Smooth muscle cell (in vitro differentiated cells): ENCODE measurements at regions not wholly inside any gene's neighbourhood (a gene's known extent, or its start where the extent isn't known, plus 50 kb on each side); places are given as distances from the start of the nearest gene placed in this dataset.

Experiments used
- DNase-seq: peaks from one replicate; lab custom pipeline; 2025; ENCODE audit not compliant: unreplicated experiment; lab: John Stamatoyannopoulos, UW
- H2AFZ ChIP-seq: fragments of 200-600 bp; sonication (generic); 2 replicates; pipeline ENCODE4 v1.6.0; 2016; ENCODE audit warnings: antibody characterized with exemption, low read depth, mild to moderate bottlenecking
- H3F3A ChIP-seq: fragments of 200-600 bp; sonication (generic); 2 replicates; pipeline ENCODE4 v1.6.0; 2017; ENCODE audit warnings: antibody characterized with exemption, low read depth
- H3K27ac ChIP-seq: fragments of 200-600 bp; sonication (generic); 2 replicates; pipeline ENCODE4 v1.5.1; 2016; ENCODE audit warnings: low read depth, mild to moderate bottlenecking
- H3K27me3 ChIP-seq: fragments of 200-600 bp; sonication (generic); 2 replicates; pipeline ENCODE4 v1.6.1; 2016; ENCODE audit warnings: low read depth, mild to moderate bottlenecking
- H3K36me3 ChIP-seq: fragments of 200-600 bp; sonication (generic); 2 replicates; pipeline ENCODE4 v1.5.1; 2016; ENCODE audit warnings: low read depth
- H3K4me1 ChIP-seq: fragments of 200-600 bp; sonication (generic); 2 replicates; pipeline ENCODE4 v1.5.1; 2016; ENCODE audit warnings: low read depth
- H3K4me2 ChIP-seq: fragments of 200-600 bp; sonication (generic); 2 replicates; pipeline ENCODE4 v1.6.0; 2016; ENCODE audit warnings: mild to moderate bottlenecking
- H3K4me3 ChIP-seq: fragments of 200-600 bp; sonication (generic); 2 replicates; pipeline ENCODE4 v1.5.1; 2016; ENCODE audit warnings: mild to moderate bottlenecking
- H3K79me2 ChIP-seq: fragments of 200-600 bp; sonication (generic); 2 replicates; pipeline ENCODE4 v1.6.0; 2016; ENCODE audit warnings: low read depth, mild to moderate bottlenecking
- H3K9ac ChIP-seq: fragments of 200-600 bp; sonication (generic); 2 replicates; pipeline ENCODE4 v1.6.0; 2016; ENCODE audit warnings: low read depth
- H3K9me3 ChIP-seq: fragments of 200-600 bp; sonication (generic); replicated peaks from 2 replicates; pipeline ENCODE4 v1.5.1; 2016; ENCODE audit warnings: low read depth
- H4K20me1 ChIP-seq: fragments of 200-600 bp; sonication (generic); 2 replicates; pipeline ENCODE4 v1.6.0; 2016; ENCODE audit warnings: low read depth
- CTCF ChIP-seq: fragments of 200-600 bp; sonication (generic); IDR thresholded peaks from 2 replicates; pipeline ENCODE4 v1.5.1; 2017; ENCODE audit warnings: borderline replicate concordance, mild to moderate bottlenecking, antibody characterized with exemption; ENCODE audit not compliant: insufficient read depth, poor library complexity, severe bottlenecking
- WGBS: methylation state at CpG from one replicate; pipeline ENCODE4 v1.1.7; 2016; ENCODE audit warnings: low lambda C conversion rate; 5-methylcytosine and 5-hydroxymethylcytosine counted together

- Histone ChIP-seq H3K4me3 (no peak overlapping the region), H3K27me3 (no peaks in the 10 kb centered on the region), H4K20me1 (no peaks in the 10 kb centered on the region), H3K4me1 (no peaks in the 10 kb centered on the region), H2AFZ (no peak overlapping the region), H3K79me2 (no peaks in the 10 kb centered on the region), H3K9me3 (no peaks in the 10 kb centered on the region), H3F3A (no peaks in the 10 kb centered on the region), H3K27ac (no peak overlapping the region), H3K4me2 (no peak overlapping the region), H3K9ac (no peak overlapping the region), H3K36me3 (no peaks in the 10 kb centered on the region)
- DNase-seq: no peak
- WGBS: 61% methylated on average over 2 of the region's 2 CpGs
- no peak for TF ChIP-seq CTCF
These were observed 1452.2 kb downstream of the REEP3 start for GRCh38 chr10:64973391-64973790.

- Histone ChIP-seq H3K9ac (no peak overlapping the region), H3K9me3 (no peaks in the 10 kb centered on the region), H3K27ac (no peak overlapping the region), H3K79me2 (no peaks in the 10 kb centered on the region), H2AFZ (no peak overlapping the region), H3F3A (no peaks in the 10 kb centered on the region), H3K4me1 (no peaks in the 10 kb centered on the region), H3K27me3 (no peaks in the 10 kb centered on the region), H3K4me2 (no peak overlapping the region), H3K4me3 (no peak overlapping the region), H4K20me1 (no peaks in the 10 kb centered on the region), H3K36me3 (no peaks in the 10 kb centered on the region)
- no peak for TF ChIP-seq CTCF
- no peak for DNase-seq
- WGBS: 95% methylated on average over 2 of the region's 2 CpGs
These were observed 1454.9 kb downstream of the REEP3 start for GRCh38 chr10:64976150-64976549.

DNA sequence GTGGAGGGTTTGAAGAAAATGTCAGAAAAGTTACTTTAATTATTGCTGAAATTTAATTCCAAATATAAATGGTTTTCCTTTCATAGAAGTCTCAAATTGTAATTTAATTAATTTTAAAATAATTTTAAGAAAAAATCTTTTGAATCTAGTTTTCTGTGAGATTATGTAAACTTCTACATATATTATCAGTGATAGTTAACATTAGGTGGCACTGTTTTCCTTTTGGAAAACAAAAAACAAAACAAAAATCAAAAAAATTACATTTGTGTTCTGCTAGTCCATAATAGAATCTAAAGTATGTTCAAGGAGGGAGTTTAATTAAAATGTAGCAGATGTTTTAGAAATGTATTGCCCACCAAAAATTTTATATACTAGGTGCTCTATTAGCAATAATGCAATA, 1456.7 kb downstream of the REEP3 start:
- Histone ChIP-seq H3K9me3 (no peaks in the 10 kb centered on the region), H3K4me3 (no peak overlapping the region), H3K4me2 (no peak overlapping the region), H3K79me2 (no peaks in the 10 kb centered on the region), H3K36me3 (no peaks in the 10 kb centered on the region), H2AFZ (no peak overlapping the region), H3K4me1 (no peaks in the 10 kb centered on the region), H3F3A (no peaks in the 10 kb centered on the region), H3K27me3 (no peaks in the 10 kb centered on the region), H4K20me1 (no peaks in the 10 kb centered on the region), H3K27ac (no peak overlapping the region), H3K9ac (no peak overlapping the region)
- peak; percentile 39 for TF ChIP-seq CTCF
- DNase-seq: no peak

DNA sequence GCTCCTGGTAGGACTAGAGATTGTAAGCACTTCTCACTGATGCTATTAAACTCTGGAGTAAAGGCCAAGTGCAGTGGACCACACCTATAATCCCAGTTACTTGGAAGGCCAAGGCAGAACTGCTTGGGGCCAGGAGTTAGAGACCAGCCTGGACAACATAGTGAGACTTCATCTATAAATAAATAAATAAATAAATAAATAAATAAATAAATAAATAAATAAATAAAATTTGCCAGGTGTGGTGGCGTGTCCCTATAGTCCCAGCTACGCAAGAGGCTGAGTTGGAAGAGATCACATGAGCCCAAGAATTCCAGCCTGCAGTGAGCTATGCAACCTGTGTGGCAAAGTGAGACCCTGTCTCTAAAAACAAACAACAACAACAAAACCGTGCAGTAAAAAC, 1475.7 kb downstream of the REEP3 start:
- H3F3A ChIP-seq: no peaks in the 10 kb centered on the region
- no peaks in the 10 kb centered on the region for H3K9me3 ChIP-seq
- no peak overlapping the region for H3K9ac ChIP-seq
- H3K27ac ChIP-seq: no peak overlapping the region
- H3K36me3 ChIP-seq: no peaks in the 10 kb centered on the region
- no peak overlapping the region for H3K4me2 ChIP-seq
- DNase-seq: no peak
- no peak overlapping the region for H3K4me3 ChIP-seq
- no peak for TF ChIP-seq CTCF
- no peak overlapping the region for H2AFZ ChIP-seq
- H3K4me1 ChIP-seq: no peaks in the 10 kb centered on the region
- no peaks in the 10 kb centered on the region for H4K20me1 ChIP-seq
- H3K79me2 ChIP-seq: no peaks in the 10 kb centered on the region
- 99% methylated on average over 3 of the region's 3 CpGs for WGBS
- H3K27me3 ChIP-seq: no peaks in the 10 kb centered on the region
